ENCODE measurements at regions not wholly inside any gene's neighbourhood (a gene's known extent, or its start where the extent isn't known, plus 50 kb on each side); places are given as distances from the start of the nearest gene placed in this dataset.

GRCh38 chr1:228961511-228961910, 226.2 kb downstream of the RHOU start:
- Histone ChIP-seq H3K9me3 (no peaks in the 10 kb centered on the region), H3K27me3 (no peaks in the 10 kb centered on the region), H3K36me3 (no peaks in the 10 kb centered on the region), H3K4me3 (no peak overlapping the region), H3K4me1 (peaks cover 0 to 6% (median 2%) of the 10 kb centered on the region in 4 donors), H3K27ac (no peak overlapping the region)
- WGBS, 2 donors (ENCODE audit: low coverage in 1 of 2): 89 to 94% methylated on average over 6 of the region's 6 CpGs
- TF ChIP-seq EP300 (IDR thresholded peaks at IDR 0.05; ENCODE audit: low read depth) (no peak), CTCF (IDR thresholded peaks at IDR 0.05) (no peak), POLR2A (IDR thresholded peaks at IDR 0.05) (no peak), POLR2AphosphoS5 (IDR thresholded peaks at IDR 0.05) (no peak)
- intact Hi-C loops (cut with DNase I; ENCODE audit: low total_unique reads) (no loop called here), in situ Hi-C loops (cut with MboI; ENCODE audit: low pct_ligation_motif_present in 1 of 4, low pct_unique_long_range_greater_than_20kb in 1 of 4, low sequenced_read_pairs in 3 of 4) (no loop called here)
- DNase-seq: no peak

GRCh38 chr1:228963795-228964177, 228.5 kb downstream of the RHOU start:
- no peak for DNase-seq
- intact Hi-C loops (cut with DNase I; ENCODE audit: low total_unique reads): no loop called here
- TF ChIP-seq POLR2AphosphoS5 (IDR thresholded peaks at IDR 0.05) (no peak), POLR2A (IDR thresholded peaks at IDR 0.05) (no peak), CTCF (IDR thresholded peaks at IDR 0.05) (no peak), EP300 (IDR thresholded peaks at IDR 0.05; ENCODE audit: low read depth) (no peak)
- H3K4me1 ChIP-seq: peaks cover 0 to 6% (median 2%) of the 10 kb centered on the region in 4 donors
- peak overlapping the region; percentile 46 to 76 (median 52) for H3K27ac ChIP-seq
- no peaks in the 10 kb centered on the region for H3K27me3 ChIP-seq
- WGBS, 2 donors (ENCODE audit: low coverage in 1 of 2): 52 to 82% methylated on average over 2 of the region's 2 CpGs
- H3K36me3 ChIP-seq: no peaks in the 10 kb centered on the region
- in situ Hi-C loops (cut with MboI; ENCODE audit: low pct_ligation_motif_present in 1 of 4, low pct_unique_long_range_greater_than_20kb in 1 of 4, low sequenced_read_pairs in 3 of 4): no loop called here
- no peaks in the 10 kb centered on the region for H3K9me3 ChIP-seq
- H3K4me3 ChIP-seq: no peak overlapping the region

- no peaks in the 10 kb centered on the region for H3K36me3 ChIP-seq
- TF ChIP-seq POLR2AphosphoS5 (IDR thresholded peaks at IDR 0.05): no peak
- no peak for TF ChIP-seq POLR2A (IDR thresholded peaks at IDR 0.05)
- no peak for TF ChIP-seq EP300 (IDR thresholded peaks at IDR 0.05; ENCODE audit: low read depth)
- TF ChIP-seq CTCF (IDR thresholded peaks at IDR 0.05): no peak
- no peak overlapping the region for H3K4me3 ChIP-seq
- peaks cover 0 to 6% (median 2%) of the 10 kb centered on the region in 4 donors for H3K4me1 ChIP-seq
- in situ Hi-C loops (cut with MboI; ENCODE audit: low pct_ligation_motif_present in 1 of 4, low pct_unique_long_range_greater_than_20kb in 1 of 4, low sequenced_read_pairs in 3 of 4): no loop called here
- H3K27ac ChIP-seq: peak overlapping the region; percentile 46 to 76 (median 52)
- no peaks in the 10 kb centered on the region for H3K9me3 ChIP-seq
- no peaks in the 10 kb centered on the region for H3K27me3 ChIP-seq
- intact Hi-C loops (cut with DNase I; ENCODE audit: low total_unique reads): no loop called here
- WGBS, 2 donors (ENCODE audit: low coverage in 1 of 2): 72 to 81% methylated on average over 3 to 12 of the region's 12 CpGs
- peak; percentile 19 for DNase-seq
Observed at GRCh38 chr1:228964178-228965089, 229.2 kb downstream of the RHOU start.

GRCh38 chr1:228968891-228969606, 233.8 kb downstream of the RHOU start:
- in situ Hi-C loops (cut with MboI; ENCODE audit: low pct_ligation_motif_present in 1 of 4, low pct_unique_long_range_greater_than_20kb in 1 of 4, low sequenced_read_pairs in 3 of 4): no loop called here
- no peak overlapping the region for H3K27ac ChIP-seq

More at GRCh38 chr1:228968891-228969606, 233.8 kb downstream of the RHOU start:
- DNase-seq: no peak
- 82 to 89% methylated on average over 2 to 15 of the region's 15 CpGs for WGBS, 2 donors (ENCODE audit: low coverage in 1 of 2)
- TF ChIP-seq CTCF (IDR thresholded peaks at IDR 0.05): no peak
- TF ChIP-seq POLR2A (IDR thresholded peaks at IDR 0.05): no peak
- no peak for TF ChIP-seq EP300 (IDR thresholded peaks at IDR 0.05; ENCODE audit: low read depth)
- no peak for TF ChIP-seq POLR2AphosphoS5 (IDR thresholded peaks at IDR 0.05)
- Histone ChIP-seq H3K27me3 (no peaks in the 10 kb centered on the region), H3K4me1 (peaks cover 0 to 6% (median 2%) of the 10 kb centered on the region in 4 donors), H3K36me3 (no peaks in the 10 kb centered on the region), H3K9me3 (no peaks in the 10 kb centered on the region), H3K4me3 (no peak overlapping the region)
- intact Hi-C loops (cut with DNase I; ENCODE audit: low total_unique reads): no loop called here
